ENCODE measurements at regions not wholly inside any gene's neighbourhood (a gene's known extent, or its start where the extent isn't known, plus 50 kb on each side); places are given as distances from the start of the nearest gene placed in this dataset.

DNA sequence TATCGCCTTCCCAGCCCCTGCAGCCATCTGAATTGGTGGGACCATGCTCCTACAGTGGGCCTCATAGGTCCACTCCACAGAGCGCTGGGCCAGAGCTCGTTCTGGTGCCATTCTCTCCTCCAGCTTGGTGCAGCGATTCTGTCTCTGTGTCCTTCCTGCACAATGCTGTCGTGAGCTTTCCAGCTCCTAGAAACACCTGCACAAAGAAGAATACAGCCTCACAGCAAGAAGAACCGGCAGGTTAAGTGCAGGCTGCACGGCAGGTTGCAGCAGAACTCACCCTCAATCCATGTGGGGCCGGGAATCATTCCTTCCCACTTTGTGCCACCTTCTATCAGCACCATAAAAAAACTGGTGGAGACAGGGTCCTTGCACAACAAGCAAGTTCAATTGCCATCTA lies 101.2 kb upstream of the ENPP6 start:
- TF ChIP-seq, protein P1, sequence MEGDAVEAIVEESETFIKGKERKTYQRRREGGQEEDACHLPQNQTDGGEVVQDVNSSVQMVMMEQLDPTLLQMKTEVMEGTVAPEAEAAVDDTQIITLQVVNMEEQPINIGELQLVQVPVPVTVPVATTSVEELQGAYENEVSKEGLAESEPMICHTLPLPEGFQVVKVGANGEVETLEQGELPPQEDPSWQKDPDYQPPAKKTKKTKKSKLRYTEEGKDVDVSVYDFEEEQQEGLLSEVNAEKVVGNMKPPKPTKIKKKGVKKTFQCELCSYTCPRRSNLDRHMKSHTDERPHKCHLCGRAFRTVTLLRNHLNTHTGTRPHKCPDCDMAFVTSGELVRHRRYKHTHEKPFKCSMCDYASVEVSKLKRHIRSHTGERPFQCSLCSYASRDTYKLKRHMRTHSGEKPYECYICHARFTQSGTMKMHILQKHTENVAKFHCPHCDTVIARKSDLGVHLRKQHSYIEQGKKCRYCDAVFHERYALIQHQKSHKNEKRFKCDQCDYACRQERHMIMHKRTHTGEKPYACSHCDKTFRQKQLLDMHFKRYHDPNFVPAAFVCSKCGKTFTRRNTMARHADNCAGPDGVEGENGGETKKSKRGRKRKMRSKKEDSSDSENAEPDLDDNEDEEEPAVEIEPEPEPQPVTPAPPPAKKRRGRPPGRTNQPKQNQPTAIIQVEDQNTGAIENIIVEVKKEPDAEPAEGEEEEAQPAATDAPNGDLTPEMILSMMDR (IDR thresholded peaks at IDR 0.05 in 8 of 11, conservative IDR thresholded peaks at IDR 0.05 in 3 of 11): no peak
- TF ChIP-seq POLR2A (IDR thresholded peaks at IDR 0.05): no peak
- no peak for TF ChIP-seq POLR2AphosphoS5 (IDR thresholded peaks at IDR 0.05)

Data from spleen (tissue), 7 donors.